Activated T-helper 1 cell treated with anti-CD3 and anti-CD28 coated beads, Interleukin-12 subunit alpha, Interleukin-12 subunit beta, Interleukin-2, Interleukin-4 antibody, amounts not matched to agents 30 ng/mL and 10 ng/mL and 1 ng/mL, durations not matched to agents 14 hours and 24 hours and 36 hours (primary cell): ENCODE measurements at regions not wholly inside any gene's neighbourhood (a gene's known extent, or its start where the extent isn't known, plus 50 kb on each side); places are given as distances from the start of the nearest gene placed in this dataset.

Source experiments
- DNase-seq: peaks from one replicate; pipeline ENCODE4 v3.0.0; 2021; ENCODE audit warnings: low spot score
- H3K27ac Mint-ChIP-seq: one replicate; pipeline ENCODE4 v1.8.0; 2021; ENCODE audit warnings: mild to moderate bottlenecking, mixed read lengths
- H3K27me3 Mint-ChIP-seq: one replicate; pipeline ENCODE4 v1.8.0; 2022; ENCODE audit warnings: mild to moderate bottlenecking, moderate library complexity, mixed read lengths; ENCODE audit not compliant: insufficient read depth
- H3K36me3 Mint-ChIP-seq: one replicate; pipeline ENCODE4 v1.8.0; 2021; ENCODE audit warnings: low read depth, mixed read lengths
- H3K4me1 Mint-ChIP-seq: one replicate; pipeline ENCODE4 v1.8.0; 2021; ENCODE audit warnings: low read depth, mixed read lengths
- H3K4me3 Mint-ChIP-seq: one replicate; pipeline ENCODE4 v1.8.0; 2021; ENCODE audit warnings: mild to moderate bottlenecking, moderate library complexity, mixed read lengths
- H3K9me3 Mint-ChIP-seq: one replicate; pipeline ENCODE4 v1.8.0; 2021; ENCODE audit warnings: mixed read lengths
- intact Hi-C: fragments of 100-400 bp; cut with micrococcal nuclease; formaldehyde crosslinking; loops from one replicate; pipeline ENCODE4 v1.15.1; 2024

DNA sequence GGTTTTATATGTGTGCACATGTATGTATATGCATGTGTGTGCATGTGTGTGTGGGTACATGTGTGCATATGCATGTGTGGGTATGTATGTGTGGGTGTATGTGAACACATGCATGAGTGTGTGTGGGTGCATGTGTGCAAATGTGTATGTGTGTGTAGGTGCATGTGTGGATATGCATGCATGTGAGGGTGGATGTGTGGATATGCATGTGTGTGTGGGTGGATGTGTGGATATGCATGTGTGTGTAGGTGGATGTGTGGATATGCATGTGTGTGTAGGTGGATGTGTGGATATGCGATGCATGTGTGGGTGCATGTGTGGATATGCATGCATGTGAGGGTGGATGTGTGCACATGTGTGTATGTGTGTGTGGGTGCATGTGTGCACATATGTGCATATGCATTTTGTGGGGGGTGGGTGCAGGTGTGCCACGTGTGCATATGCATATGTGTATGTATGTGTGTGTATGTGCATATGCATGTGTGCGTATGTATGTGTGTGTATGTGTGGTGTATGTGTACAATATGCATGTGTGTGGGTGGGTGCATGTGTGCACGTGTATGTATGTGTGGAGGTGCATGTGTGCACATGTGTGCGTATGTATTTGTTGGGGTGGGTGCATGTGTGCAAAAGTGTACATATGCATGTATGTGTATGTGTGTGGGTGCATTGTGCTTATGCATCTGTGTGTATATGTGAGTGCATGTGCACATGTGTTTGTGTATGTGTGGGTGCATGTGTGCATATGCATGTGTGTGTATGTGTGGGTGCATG lies 144.2 kb downstream of the GAS1 start:
- intact Hi-C loops = no loop called here
- Mint-ChIP-seq H3K4me1 (no peaks in the 10 kb centered on the region), H3K4me3 (no peak overlapping the region), H3K36me3 (no peaks in the 10 kb centered on the region), H3K9me3 (peaks cover 12% of the 10 kb centered on the region), H3K27ac (no peak overlapping the region), H3K27me3 (no peaks in the 10 kb centered on the region)
- DNase-seq = no peak

DNA sequence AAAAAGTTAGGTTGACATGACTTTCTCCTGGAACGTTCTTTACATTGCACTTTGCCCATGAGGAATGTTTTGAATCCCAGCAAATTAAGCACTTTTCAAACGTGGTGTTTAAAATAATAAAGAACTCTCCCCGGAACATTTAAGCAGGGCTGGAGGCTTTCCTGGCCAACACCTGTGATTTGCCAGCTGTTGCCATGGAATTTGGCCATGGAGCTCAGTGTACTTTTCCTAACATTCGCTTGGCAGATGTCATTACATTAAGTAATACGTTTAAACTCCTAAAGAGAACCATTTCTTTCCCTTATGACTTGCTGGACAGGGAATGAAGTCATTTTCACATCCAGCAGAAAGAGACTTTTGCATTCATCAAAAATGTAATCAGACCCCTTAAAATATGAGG lies 146.1 kb downstream of the GAS1 start:
- intact Hi-C loops = no loop called here
- Mint-ChIP-seq H3K4me3 (no peak overlapping the region), H3K9me3 (peaks cover 12% of the 10 kb centered on the region), H3K4me1 (no peaks in the 10 kb centered on the region), H3K36me3 (no peaks in the 10 kb centered on the region), H3K27me3 (no peaks in the 10 kb centered on the region), H3K27ac (no peak overlapping the region)
- DNase-seq = no peak

DNA sequence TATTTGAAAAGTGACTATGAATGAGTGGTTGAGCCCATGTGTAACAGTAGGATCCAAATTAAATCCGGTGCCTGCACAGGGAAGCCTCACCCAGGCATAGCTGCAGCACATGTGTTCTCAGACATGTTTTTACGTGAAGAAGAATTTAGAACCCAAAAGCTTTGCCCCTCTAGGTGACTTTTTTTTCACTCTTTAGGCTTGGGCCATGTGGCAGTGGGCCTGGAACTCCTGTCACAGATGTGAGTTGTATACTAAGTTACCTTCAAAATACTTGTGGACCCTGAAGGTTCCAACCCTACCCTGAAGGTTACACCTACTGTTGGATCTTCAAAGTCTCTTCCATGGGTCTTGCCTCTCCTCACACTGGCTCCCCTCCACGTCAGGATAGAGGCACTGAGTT lies 146.6 kb downstream of the GAS1 start:
- H3K27me3 Mint-ChIP-seq = no peaks in the 10 kb centered on the region
- no peaks in the 10 kb centered on the region for H3K36me3 Mint-ChIP-seq
- no peak overlapping the region for H3K27ac Mint-ChIP-seq
- H3K4me1 Mint-ChIP-seq = no peaks in the 10 kb centered on the region
- DNase-seq = no peak
- no peak overlapping the region for H3K4me3 Mint-ChIP-seq
- H3K9me3 Mint-ChIP-seq = peaks cover 12% of the 10 kb centered on the region
- intact Hi-C loops = no loop called here

DNA sequence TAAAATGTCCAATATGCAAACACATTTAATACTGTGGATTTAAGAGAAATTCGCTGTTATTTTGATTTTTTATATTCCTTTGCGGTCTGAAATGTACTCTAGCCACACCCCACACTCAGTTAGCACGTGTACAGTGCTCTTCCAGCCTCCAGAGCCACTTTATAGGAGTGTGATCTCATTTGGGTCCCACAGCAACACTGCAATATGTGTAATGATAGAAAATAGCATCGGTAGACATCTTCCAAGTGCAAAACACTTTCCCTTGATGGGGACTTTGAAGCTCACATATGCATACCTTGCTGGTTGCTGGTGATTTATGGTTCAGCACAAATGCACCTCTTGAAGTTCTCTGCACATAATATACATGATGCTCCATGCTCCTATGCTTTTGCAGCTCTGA lies 148.3 kb downstream of the GAS1 start:
- Mint-ChIP-seq H3K4me3 (no peak overlapping the region), H3K9me3 (peaks cover 10% of the 10 kb centered on the region), H3K36me3 (no peaks in the 10 kb centered on the region), H3K27ac (no peak overlapping the region), H3K4me1 (no peaks in the 10 kb centered on the region), H3K27me3 (peaks cover 2% of the 10 kb centered on the region)
- no peak for DNase-seq
- intact Hi-C loops = no loop called here

DNA sequence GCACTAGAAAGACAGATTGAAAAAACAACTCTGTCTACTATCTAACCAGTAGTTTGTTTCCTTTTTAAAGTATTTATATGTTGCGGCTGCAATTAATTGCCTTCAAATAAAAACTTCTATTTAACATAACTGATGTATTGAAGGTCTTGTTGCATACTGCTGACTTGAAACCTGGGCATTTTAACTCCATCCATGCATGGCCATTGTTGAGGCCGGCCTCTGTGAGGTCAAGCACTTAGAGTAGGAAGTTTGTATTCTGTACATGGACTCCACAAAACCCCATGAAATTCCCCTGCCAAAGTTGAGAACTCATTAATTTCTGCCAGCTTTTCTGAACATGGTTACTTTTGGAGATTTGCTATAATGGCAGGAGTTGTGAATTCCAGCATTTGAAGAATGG lies 150.6 kb downstream of the GAS1 start:
- no peak overlapping the region for H3K27ac Mint-ChIP-seq
- H3K36me3 Mint-ChIP-seq = no peaks in the 10 kb centered on the region
- peaks cover 3% of the 10 kb centered on the region for H3K27me3 Mint-ChIP-seq
- intact Hi-C loops = no loop called here
- no peaks in the 10 kb centered on the region for H3K9me3 Mint-ChIP-seq
- no peak overlapping the region for H3K4me3 Mint-ChIP-seq
- no peak for DNase-seq
- no peaks in the 10 kb centered on the region for H3K4me1 Mint-ChIP-seq

DNA sequence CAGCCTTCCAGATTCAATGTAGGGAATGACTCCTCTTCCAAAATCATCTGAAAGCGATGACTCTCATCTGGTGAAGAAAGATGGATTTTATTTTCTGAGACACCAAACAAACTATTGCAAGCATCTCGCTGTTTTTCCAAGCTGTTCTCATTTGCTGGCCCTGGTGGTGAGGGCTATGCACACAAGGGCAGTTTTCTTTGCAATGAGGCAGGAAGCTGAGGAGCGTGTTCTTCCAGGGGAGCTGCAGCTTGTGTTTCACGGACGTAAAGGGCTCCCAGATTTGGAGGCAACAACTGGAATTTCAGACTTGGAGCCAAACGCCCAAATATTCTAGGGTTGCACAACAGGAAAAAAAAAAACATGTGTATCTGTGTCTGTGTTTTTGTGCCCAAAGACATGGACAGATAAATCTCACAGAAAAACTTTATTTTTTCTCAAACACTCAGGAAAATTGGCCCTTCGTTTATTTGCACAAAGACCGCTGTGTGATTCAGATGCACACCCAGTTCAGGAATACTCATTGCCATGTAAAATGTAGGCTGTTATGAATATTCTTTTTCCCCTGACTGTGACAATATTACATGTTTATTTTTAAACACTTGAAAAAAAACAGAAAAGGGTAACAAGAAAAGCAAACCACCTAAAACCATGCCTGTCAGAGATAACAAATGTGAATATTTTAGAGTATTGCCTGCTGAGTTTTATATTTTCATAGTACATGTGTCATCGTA lies 151.3 kb downstream of the GAS1 start:
- Mint-ChIP-seq H3K27me3 (peaks cover 3% of the 10 kb centered on the region), H3K4me3 (no peak overlapping the region), H3K9me3 (no peaks in the 10 kb centered on the region), H3K27ac (no peak overlapping the region), H3K36me3 (no peaks in the 10 kb centered on the region), H3K4me1 (no peaks in the 10 kb centered on the region)
- intact Hi-C loops = no loop called here
- DNase-seq = no peak

DNA sequence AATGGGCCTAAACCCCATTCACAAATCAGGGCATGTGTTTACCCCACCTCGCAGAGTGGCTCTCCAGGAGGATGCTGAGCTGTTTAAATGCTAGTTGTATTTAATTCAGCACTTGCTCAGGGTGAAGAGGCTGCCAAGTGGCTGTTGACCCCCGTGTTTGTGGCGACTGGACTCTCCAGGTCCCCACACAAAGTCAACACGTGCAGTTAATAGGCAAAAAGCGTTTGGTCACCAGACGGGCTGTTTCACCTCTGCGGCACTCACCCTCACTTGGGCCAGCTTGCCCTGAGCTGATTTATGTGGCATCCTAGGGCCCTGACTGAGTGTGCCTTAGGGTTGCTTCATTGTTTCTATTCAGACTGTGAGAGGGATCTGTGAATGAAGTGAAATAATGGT lies 152.3 kb downstream of the GAS1 start:
- Mint-ChIP-seq H3K27me3 (peaks cover 3% of the 10 kb centered on the region), H3K4me1 (no peaks in the 10 kb centered on the region), H3K36me3 (no peaks in the 10 kb centered on the region), H3K9me3 (no peaks in the 10 kb centered on the region), H3K4me3 (no peak overlapping the region), H3K27ac (no peak overlapping the region)
- DNase-seq = no peak
- intact Hi-C loops = no loop called here

DNA sequence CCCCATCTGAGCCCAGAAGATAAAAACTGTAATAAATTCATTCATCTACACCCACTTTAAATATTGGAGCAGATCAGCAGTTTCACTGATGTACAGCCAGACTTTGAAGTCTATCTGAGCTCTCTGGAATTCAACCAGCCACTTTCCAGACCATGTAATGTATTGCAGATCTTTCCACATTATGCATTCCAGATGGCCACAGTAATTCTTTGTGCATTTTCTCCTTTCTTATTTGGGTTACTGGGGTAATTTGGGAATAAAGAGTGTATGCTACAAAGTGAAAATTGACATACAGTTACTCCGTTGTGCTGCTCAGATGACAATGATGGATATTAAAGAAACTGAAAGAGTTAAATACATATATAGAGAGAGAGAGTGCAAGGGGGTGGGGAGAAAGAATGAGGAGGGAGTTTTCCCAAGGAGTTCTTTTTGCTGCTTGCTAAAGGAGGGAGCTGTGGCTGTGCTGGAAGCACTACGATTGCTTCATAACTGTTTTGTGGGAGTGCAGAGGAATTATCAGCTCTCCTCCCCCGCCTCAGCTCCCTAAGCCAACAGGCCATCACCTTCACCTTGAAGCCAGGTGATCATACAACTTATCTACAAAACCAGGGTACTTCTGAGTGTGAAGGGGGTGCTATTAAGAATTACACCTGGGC lies 152.8 kb downstream of the GAS1 start:
- no peak overlapping the region for H3K27ac Mint-ChIP-seq
- intact Hi-C loops = no loop called here
- H3K36me3 Mint-ChIP-seq = no peaks in the 10 kb centered on the region
- no peaks in the 10 kb centered on the region for H3K9me3 Mint-ChIP-seq
- peaks cover 3% of the 10 kb centered on the region for H3K27me3 Mint-ChIP-seq
- H3K4me3 Mint-ChIP-seq = no peak overlapping the region
- DNase-seq = no peak
- no peaks in the 10 kb centered on the region for H3K4me1 Mint-ChIP-seq

DNA sequence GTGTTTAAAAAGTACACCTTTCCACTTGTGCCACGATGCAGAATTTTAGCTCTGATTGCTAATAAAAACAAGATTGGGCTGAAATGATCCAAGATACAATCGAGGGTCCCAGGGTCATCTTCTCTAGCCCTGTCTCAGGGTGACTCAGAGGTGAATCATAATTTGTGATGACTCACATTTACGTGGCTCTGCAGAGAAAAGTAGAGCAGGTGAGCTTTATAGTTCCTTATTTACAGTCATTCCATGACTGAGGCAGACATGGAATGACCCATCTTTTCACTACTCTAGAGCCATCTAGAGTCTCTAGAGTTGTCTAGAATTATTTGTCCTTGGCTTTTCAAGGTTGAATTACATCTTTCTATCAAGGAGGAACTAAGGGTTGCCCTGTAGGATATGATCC lies 155.2 kb downstream of the GAS1 start:
- H3K4me1 Mint-ChIP-seq = no peaks in the 10 kb centered on the region
- H3K9me3 Mint-ChIP-seq = no peaks in the 10 kb centered on the region
- intact Hi-C loops = no loop called here
- H3K36me3 Mint-ChIP-seq = no peaks in the 10 kb centered on the region
- DNase-seq = no peak
- H3K4me3 Mint-ChIP-seq = no peak overlapping the region
- H3K27me3 Mint-ChIP-seq = peaks cover 3% of the 10 kb centered on the region
- no peak overlapping the region for H3K27ac Mint-ChIP-seq

DNA sequence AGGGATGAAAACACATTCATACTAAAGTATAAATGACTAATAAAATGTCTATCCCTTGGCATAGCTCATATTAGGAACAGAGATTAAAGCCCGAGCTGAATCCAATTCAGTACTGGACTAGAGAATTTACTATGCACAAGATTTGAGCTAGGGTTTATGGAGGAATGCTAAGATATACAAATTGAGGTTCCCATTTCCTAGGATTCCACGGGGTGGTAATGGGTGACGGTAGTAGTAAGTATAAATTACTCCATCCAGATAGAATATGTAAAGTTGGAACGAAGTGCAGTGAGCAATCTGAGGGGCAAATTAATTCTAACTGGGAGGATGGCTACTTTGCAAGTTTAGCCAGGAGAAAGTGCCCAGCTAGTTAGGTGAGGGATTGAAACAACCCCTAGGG lies 156.5 kb downstream of the GAS1 start:
- H3K27ac Mint-ChIP-seq = no peak overlapping the region
- no peak overlapping the region for H3K4me3 Mint-ChIP-seq
- no peak for DNase-seq
- no peaks in the 10 kb centered on the region for H3K4me1 Mint-ChIP-seq
- no peaks in the 10 kb centered on the region for H3K36me3 Mint-ChIP-seq
- no peaks in the 10 kb centered on the region for H3K9me3 Mint-ChIP-seq
- intact Hi-C loops = no loop called here
- H3K27me3 Mint-ChIP-seq = peaks cover 3% of the 10 kb centered on the region

DNA sequence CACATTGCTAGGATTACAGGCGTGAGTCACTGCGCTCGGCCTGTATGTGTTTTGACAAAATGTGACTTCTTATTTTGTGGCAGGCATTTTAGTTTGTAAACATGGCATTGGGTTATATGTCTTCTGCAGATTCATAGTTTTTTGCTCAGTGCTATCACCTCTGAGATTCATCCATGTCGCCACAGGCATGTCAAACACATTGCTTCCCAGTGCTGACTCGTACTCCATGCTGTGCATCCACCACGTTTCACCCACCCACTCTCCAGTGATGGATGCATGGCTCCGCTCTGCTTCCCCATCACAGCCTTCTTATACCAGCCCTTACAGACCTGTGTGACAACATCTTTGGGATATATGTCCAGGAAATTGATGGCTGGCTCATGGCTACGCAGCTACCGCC lies 158.8 kb downstream of the GAS1 start:
- Mint-ChIP-seq H3K27ac (no peak overlapping the region), H3K4me3 (no peak overlapping the region), H3K4me1 (no peaks in the 10 kb centered on the region), H3K27me3 (no peaks in the 10 kb centered on the region), H3K9me3 (no peaks in the 10 kb centered on the region), H3K36me3 (no peaks in the 10 kb centered on the region)
- DNase-seq = no peak
- intact Hi-C loops = no loop called here

DNA sequence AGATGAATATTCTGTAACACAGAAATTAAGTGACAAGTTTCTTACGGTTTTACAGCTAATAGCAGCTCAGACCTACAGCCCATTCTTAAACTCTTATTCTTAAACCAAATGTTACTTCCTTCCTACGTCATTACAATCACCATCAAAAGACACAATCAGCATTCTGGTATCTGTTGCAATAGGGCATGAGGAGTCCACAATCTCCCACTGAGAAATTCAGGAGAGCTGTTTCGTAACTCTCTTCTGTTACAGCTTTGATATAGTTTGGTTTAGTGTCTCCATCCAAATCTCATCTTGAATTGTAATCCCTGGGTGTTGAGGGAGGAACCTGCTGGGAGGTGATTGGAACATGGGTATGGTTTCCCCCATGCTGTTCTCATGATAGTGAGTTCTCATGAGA lies 163.4 kb downstream of the GAS1 start:
- Mint-ChIP-seq H3K9me3 (no peaks in the 10 kb centered on the region), H3K36me3 (no peaks in the 10 kb centered on the region), H3K4me1 (no peaks in the 10 kb centered on the region), H3K27me3 (no peaks in the 10 kb centered on the region), H3K27ac (no peak overlapping the region), H3K4me3 (no peak overlapping the region)
- no peak for DNase-seq
- intact Hi-C loops = no loop called here

DNA sequence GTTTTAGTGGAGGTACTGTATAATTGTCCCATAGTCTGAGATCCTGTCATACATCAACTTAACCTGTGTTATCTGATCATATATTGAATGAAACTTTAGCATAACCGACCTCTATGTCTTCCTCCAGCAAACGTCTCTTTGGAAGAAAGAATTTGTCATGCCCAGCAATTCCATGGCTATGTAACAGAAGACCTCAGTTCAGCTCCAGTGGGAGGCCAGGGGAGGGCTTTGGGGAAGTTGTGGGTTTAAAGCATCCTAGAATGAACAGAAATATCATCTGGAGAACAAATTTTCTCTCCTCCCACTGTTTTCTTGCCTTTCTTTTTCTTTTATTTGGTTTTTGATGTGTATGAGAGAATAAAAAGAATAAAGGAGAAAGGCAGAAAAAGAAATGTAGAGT lies 164.5 kb downstream of the GAS1 start:
- H3K27ac Mint-ChIP-seq = no peak overlapping the region
- H3K36me3 Mint-ChIP-seq = no peaks in the 10 kb centered on the region
- H3K27me3 Mint-ChIP-seq = no peaks in the 10 kb centered on the region
- H3K4me3 Mint-ChIP-seq = no peak overlapping the region
- intact Hi-C loops = no loop called here
- no peaks in the 10 kb centered on the region for H3K9me3 Mint-ChIP-seq
- no peak for DNase-seq
- no peaks in the 10 kb centered on the region for H3K4me1 Mint-ChIP-seq
